Endothelial cell of umbilical vein (primary cell): ENCODE measurements at regions not wholly inside any gene's neighbourhood (a gene's known extent, or its start where the extent isn't known, plus 50 kb on each side); places are given as distances from the start of the nearest gene placed in this dataset.

Experiments used
- BruUV-seq: library from RNA; stranded (reverse); fragments of 400-500 nt; replicated peaks from 2 replicates; lab custom pipeline; 2021; lab: Mats Ljungman, UMichigan
- CTCF ChIA-PET: fragments of 300-600, 350-600 bp; sonication (Branson Sonifier 250); formaldehyde crosslinking; loops from one replicate; lab custom pipeline; 2021; ENCODE audit warnings: antibody characterized with exemption, inconsistent platforms; lab: Charles Lee
- POLR2A ChIA-PET: fragments of 300-600, 350-600 bp; sonication (Branson Sonifier 250); formaldehyde crosslinking; loops from one replicate; lab custom pipeline; 2021; ENCODE audit warnings: antibody characterized with exemption, inconsistent platforms; lab: Charles Lee
- DNase-seq: peaks from one replicate; pipeline ENCODE4 v3.0.0-alpha.2; 2011; ENCODE audit warnings: low read depth, low spot score
- FAIRE-seq: peaks from 2 replicates; lab custom pipeline; 2011; peaks lifted over from hg19 to GRCh38; lab: Jason Lieb, UNC
- H2AFZ ChIP-seq: 2 replicates; pipeline ENCODE4 v1.6.0; 2012; ENCODE audit warnings: low read depth, low read length, control low read depth, inconsistent platforms
- H3K27ac ChIP-seq: 2 replicates; pipeline ENCODE4 v1.5.1; 2011; ENCODE audit warnings: low read depth, mild to moderate bottlenecking, control low read depth, low read length, moderate library complexity; ENCODE audit not compliant: insufficient read depth
- H3K27me3 ChIP-seq, 2 experiments: 2 replicates each; pipeline versions ENCODE4 v1.6.0 to v1.6.1; 2011; ENCODE audit warnings: low read length in 2 of 2, mixed read lengths in 1 of 2; ENCODE audit not compliant: control insufficient read depth in 2 of 2, insufficient read depth in 2 of 2
- H3K36me3 ChIP-seq, 2 experiments: 2 replicates in 1 of 2; 3 replicates in 1 of 2; pipeline ENCODE4 v1.5.1; 2011; ENCODE audit warnings: low read length in 2 of 2, mild to moderate bottlenecking in 1 of 2, moderate library complexity in 1 of 2; ENCODE audit not compliant: control insufficient read depth in 2 of 2, insufficient read depth in 2 of 2; ENCODE audit errors: extremely low read depth in 1 of 2
- H3K4me1 ChIP-seq: 3 replicates; pipeline ENCODE4 v1.5.1; 2011; ENCODE audit warnings: mild to moderate bottlenecking, low read length; ENCODE audit not compliant: control insufficient read depth, insufficient read depth; ENCODE audit errors: extremely low read depth
- H3K4me2 ChIP-seq: 2 replicates; pipeline ENCODE4 v1.6.1; 2011; ENCODE audit warnings: low read length, control low read depth, mixed read lengths; ENCODE audit not compliant: insufficient read depth
- H3K4me3 ChIP-seq, 3 experiments: fragments of 200-600 bp in 1 of 3; sonication (generic), shearing (Covaris generic) in 1 of 3; replicated peaks in 1 of 3; 2 replicates each; pipeline ENCODE4 v1.5.1; 2011 to 2016; ENCODE audit warnings: control low read depth in 3 of 3, low read length in 3 of 3, mild to moderate bottlenecking in 2 of 3, inconsistent platforms in 1 of 3, low read depth in 1 of 3, moderate library complexity in 1 of 3; ENCODE audit not compliant: insufficient read depth in 1 of 3
- H3K79me2 ChIP-seq: 2 replicates; pipeline ENCODE4 v1.6.0; 2012; ENCODE audit warnings: low read length, inconsistent platforms; ENCODE audit not compliant: control insufficient read depth, insufficient read depth
- H3K9ac ChIP-seq: replicated peaks from 2 replicates; pipeline ENCODE3; 2011; ENCODE audit warnings: low read length, control low read depth; ENCODE audit not compliant: insufficient read depth; ENCODE audit errors: extremely low read depth
- H3K9me1 ChIP-seq: replicated peaks from 3 replicates; pipeline ENCODE4 v1.6.0; 2011; ENCODE audit warnings: mild to moderate bottlenecking, low read length; ENCODE audit not compliant: control insufficient read depth, insufficient read depth; ENCODE audit errors: extremely low read depth
- H3K9me3 ChIP-seq: replicated peaks from 2 replicates; pipeline ENCODE4 v1.5.1; 2012; ENCODE audit warnings: low read length, inconsistent platforms; ENCODE audit not compliant: control insufficient read depth, insufficient read depth
- H4K20me1 ChIP-seq: replicated peaks from 2 replicates; pipeline ENCODE3; 2011; ENCODE audit warnings: mild to moderate bottlenecking, low read length; ENCODE audit not compliant: control insufficient read depth, insufficient read depth; ENCODE audit errors: extremely low read depth
- EZH2 ChIP-seq: IDR thresholded peaks from 2 replicates; pipeline ENCODE4 v1.6.1; 2012; ENCODE audit warnings: borderline replicate concordance, low read depth, mild to moderate bottlenecking, moderate library complexity, low read length, inconsistent platforms; ENCODE audit not compliant: severe bottlenecking
- FOS ChIP-seq: IDR thresholded peaks from 2 replicates; pipeline ENCODE4 v1.6.1; 2011; ENCODE audit warnings: mild to moderate bottlenecking, low read length, moderate library complexity, borderline replicate concordance; ENCODE audit not compliant: insufficient read depth
- GATA2 ChIP-seq: IDR thresholded peaks from 2 replicates; pipeline ENCODE4 v1.7.0; 2011; ENCODE audit warnings: low read depth, mild to moderate bottlenecking, moderate library complexity, mixed read lengths, low read length; ENCODE audit not compliant: insufficient read length, insufficient read depth
- JUN ChIP-seq: IDR thresholded peaks from 2 replicates; pipeline ENCODE4 v1.6.1; 2011; ENCODE audit warnings: borderline replicate concordance, low read depth; ENCODE audit not compliant: insufficient read length, insufficient read depth
- MAX ChIP-seq: IDR thresholded peaks from 2 replicates; pipeline ENCODE4 v1.6.1; 2011; ENCODE audit not compliant: insufficient read depth, insufficient read length
- MYC ChIP-seq: IDR thresholded peaks from one replicate; pipeline ENCODE4 v1.6.1; 2011; ENCODE audit warnings: mild to moderate bottlenecking, low read depth, low read length
- POLR2A ChIP-seq: IDR thresholded peaks from 2 replicates; pipeline ENCODE4 v1.6.1; 2012; ENCODE audit warnings: low read depth, mild to moderate bottlenecking, control low read depth, low read length
- POLR2AphosphoS5 ChIP-seq: IDR thresholded peaks from 2 replicates; pipeline ENCODE4 v1.6.1; 2012; ENCODE audit warnings: low read depth, mild to moderate bottlenecking, control low read depth, low read length, moderate library complexity; ENCODE audit not compliant: insufficient read depth
- dilution Hi-C: fragments of 300-500 bp; cut with MboI; formaldehyde crosslinking; loops from one replicate; pipeline ENCODE4 v1.15.0; 2019; ENCODE audit warnings: low sequenced_read_pairs; ENCODE audit not compliant: extremely low pct_ligation_motif_present
- intact Hi-C: fragments of 100-400 bp; cut with micrococcal nuclease; formaldehyde crosslinking; loops from one replicate; pipeline ENCODE4 v1.10.0; 2022
- TF ChIP-seq, protein P1 (sequence below), 2 donors: IDR thresholded peaks; 1 replicate in 1 of 2; 2 replicates in 1 of 2; pipeline ENCODE4 v1.5.1; 2011; ENCODE audit warnings: low read length in 2 of 2, mild to moderate bottlenecking in 2 of 2, moderate library complexity in 2 of 2, control low read depth in 1 of 2, inconsistent platforms in 1 of 2, low read depth in 1 of 2; ENCODE audit not compliant: insufficient read depth in 1 of 2; ENCODE audit errors: extremely low read depth in 1 of 2

DNA sequence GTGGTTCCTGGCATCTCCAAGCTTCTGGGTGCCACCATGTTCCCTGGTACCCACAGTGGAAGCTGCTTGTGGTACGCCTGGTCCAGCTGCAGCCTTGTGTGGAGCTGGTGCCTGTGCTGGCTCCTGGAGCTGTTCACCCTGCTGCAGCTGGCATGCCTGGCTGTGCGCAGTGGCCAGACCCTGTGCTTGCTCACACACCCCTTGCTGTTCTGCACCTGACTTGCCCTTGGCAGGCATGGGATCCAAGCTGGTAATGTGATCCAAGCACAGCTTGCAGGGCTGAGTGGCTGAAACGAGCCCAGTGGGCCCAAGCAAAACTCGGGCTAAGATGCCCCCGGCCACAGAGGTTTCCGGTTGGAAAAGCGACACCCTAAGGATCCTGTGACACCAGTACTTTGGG is 104.7 kb upstream of the CLMP start:
- no peaks in the 10 kb centered on the region for H3K36me3 ChIP-seq
- ChIA-PET POLR2A (no interaction called here), CTCF (interaction anchor here (1.1 to 5.6 kb wide), 8 partner anchors 9 to 197 kb away, joined by 3 to 56 read pairs (median 10); no protein-coding TSS in a partner anchor)
- no peaks in the 10 kb centered on the region for H3K9me3 ChIP-seq
- no peak overlapping the region for H2AFZ ChIP-seq
- no peaks in the 10 kb centered on the region for H3K9me1 ChIP-seq
- intact Hi-C loops (loop anchor here (5.0 kb wide), 1 partner anchor 258 kb away; no protein-coding TSS in a partner anchor), dilution Hi-C loops (loop anchor here (25.0 kb wide), 1 partner anchor 188 kb away; no protein-coding TSS in a partner anchor)
- DNase-seq (no peak), FAIRE-seq (no peak)
- H4K20me1 ChIP-seq: no peaks in the 10 kb centered on the region
- TF ChIP-seq MAX (no peak), MYC (no peak), JUN (no peak), POLR2A (no peak), EZH2 (no peak), GATA2 (no peak), FOS (no peak), POLR2AphosphoS5 (no peak)
- TF ChIP-seq, protein P1, sequence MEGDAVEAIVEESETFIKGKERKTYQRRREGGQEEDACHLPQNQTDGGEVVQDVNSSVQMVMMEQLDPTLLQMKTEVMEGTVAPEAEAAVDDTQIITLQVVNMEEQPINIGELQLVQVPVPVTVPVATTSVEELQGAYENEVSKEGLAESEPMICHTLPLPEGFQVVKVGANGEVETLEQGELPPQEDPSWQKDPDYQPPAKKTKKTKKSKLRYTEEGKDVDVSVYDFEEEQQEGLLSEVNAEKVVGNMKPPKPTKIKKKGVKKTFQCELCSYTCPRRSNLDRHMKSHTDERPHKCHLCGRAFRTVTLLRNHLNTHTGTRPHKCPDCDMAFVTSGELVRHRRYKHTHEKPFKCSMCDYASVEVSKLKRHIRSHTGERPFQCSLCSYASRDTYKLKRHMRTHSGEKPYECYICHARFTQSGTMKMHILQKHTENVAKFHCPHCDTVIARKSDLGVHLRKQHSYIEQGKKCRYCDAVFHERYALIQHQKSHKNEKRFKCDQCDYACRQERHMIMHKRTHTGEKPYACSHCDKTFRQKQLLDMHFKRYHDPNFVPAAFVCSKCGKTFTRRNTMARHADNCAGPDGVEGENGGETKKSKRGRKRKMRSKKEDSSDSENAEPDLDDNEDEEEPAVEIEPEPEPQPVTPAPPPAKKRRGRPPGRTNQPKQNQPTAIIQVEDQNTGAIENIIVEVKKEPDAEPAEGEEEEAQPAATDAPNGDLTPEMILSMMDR (IDR thresholded peaks at IDR 0.05; ENCODE audit: extremely low read depth in 1 of 2, insufficient read depth in 1 of 2, low read depth in 1 of 2, low read length in 2 of 2): no peak
- peaks cover 4 to 6% of the 10 kb centered on the region in 2 experiments for H3K27me3 ChIP-seq
- no peak overlapping the region for H3K9ac ChIP-seq
- H3K4me3 ChIP-seq: no peak overlapping the region
- no peak overlapping the region for H3K27ac ChIP-seq
- H3K4me1 ChIP-seq: peaks cover 17% of the 10 kb centered on the region
- H3K79me2 ChIP-seq: no peaks in the 10 kb centered on the region
- BruUV-seq: no TSS peak
- H3K4me2 ChIP-seq: no peak overlapping the region
